HEK293T (cell line): ENCODE measurements at regions not wholly inside any gene's neighbourhood (a gene's known extent, or its start where the extent isn't known, plus 50 kb on each side); places are given as distances from the start of the nearest gene placed in this dataset.

Experiments
- FOXA1 ChIP-seq: fragments of 450-650 bp; IDR thresholded peaks from 2 replicates; pipeline ENCODE4 v1.6.1; 2016; ENCODE audit warnings: mild to moderate bottlenecking
- FOXM1 ChIP-seq: fragments of 450-650 bp; IDR thresholded peaks from 2 replicates; pipeline ENCODE4 v1.6.1; 2017; ENCODE audit warnings: mild to moderate bottlenecking, borderline replicate concordance
- NFRKB ChIP-seq: fragments of 450-650 bp; IDR thresholded peaks from 2 replicates; pipeline ENCODE4 v1.6.1; 2016; ENCODE audit warnings: mild to moderate bottlenecking, moderate library complexity

GRCh38 chr13:58566176-58566575, 934.6 kb downstream of the PCDH17 start:
- TF ChIP-seq FOXA1 = no peak
- TF ChIP-seq FOXM1 = no peak
- no peak for TF ChIP-seq NFRKB
